ENCODE measurements at regions not wholly inside any gene's neighbourhood (a gene's known extent, or its start where the extent isn't known, plus 50 kb on each side); places are given as distances from the start of the nearest gene placed in this dataset.

DNA sequence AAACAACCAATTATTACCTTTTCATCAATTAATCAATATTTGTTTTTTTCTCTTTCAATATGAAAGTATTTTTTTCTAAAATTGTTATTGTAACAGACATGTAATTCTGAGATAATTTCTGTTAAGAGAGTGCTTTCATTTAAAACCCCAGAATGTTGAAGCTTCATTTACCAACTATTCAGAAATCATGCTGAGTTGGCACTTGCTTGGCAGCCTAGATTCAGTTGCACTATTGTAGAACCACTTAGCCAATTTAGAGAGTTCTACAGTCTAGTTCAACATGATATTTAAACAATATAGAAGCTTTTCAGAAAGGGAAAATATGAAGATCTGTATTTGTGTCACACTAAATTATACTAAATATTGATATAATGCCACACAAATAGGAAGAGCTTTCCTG lies 56.1 kb upstream of the NKAIN2 start:
- H3K4me3 ChIP-seq (ENCODE audit: severe bottlenecking) = no peak overlapping the region
- no peak overlapping the region for H3K27ac ChIP-seq (ENCODE audit: poor library complexity, severe bottlenecking)
- no peaks in the 10 kb centered on the region for H3K36me3 ChIP-seq (ENCODE audit: low read depth)
- TF ChIP-seq, protein P1, sequence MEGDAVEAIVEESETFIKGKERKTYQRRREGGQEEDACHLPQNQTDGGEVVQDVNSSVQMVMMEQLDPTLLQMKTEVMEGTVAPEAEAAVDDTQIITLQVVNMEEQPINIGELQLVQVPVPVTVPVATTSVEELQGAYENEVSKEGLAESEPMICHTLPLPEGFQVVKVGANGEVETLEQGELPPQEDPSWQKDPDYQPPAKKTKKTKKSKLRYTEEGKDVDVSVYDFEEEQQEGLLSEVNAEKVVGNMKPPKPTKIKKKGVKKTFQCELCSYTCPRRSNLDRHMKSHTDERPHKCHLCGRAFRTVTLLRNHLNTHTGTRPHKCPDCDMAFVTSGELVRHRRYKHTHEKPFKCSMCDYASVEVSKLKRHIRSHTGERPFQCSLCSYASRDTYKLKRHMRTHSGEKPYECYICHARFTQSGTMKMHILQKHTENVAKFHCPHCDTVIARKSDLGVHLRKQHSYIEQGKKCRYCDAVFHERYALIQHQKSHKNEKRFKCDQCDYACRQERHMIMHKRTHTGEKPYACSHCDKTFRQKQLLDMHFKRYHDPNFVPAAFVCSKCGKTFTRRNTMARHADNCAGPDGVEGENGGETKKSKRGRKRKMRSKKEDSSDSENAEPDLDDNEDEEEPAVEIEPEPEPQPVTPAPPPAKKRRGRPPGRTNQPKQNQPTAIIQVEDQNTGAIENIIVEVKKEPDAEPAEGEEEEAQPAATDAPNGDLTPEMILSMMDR (IDR thresholded peaks at IDR 0.05; ENCODE audit: poor library complexity, severe bottlenecking) = no peak
- DNase-seq (ENCODE audit: low spot score) (no peak), ATAC-seq (ENCODE audit: low read depth) (no peak)
- H3K27me3 ChIP-seq (ENCODE audit: insufficient read depth, poor library complexity, severe bottlenecking) = no peaks in the 10 kb centered on the region
- H3K4me1 ChIP-seq (ENCODE audit: insufficient read depth, poor library complexity, severe bottlenecking) = peaks cover 8% of the 10 kb centered on the region
- no peaks in the 10 kb centered on the region for H3K9me3 ChIP-seq (ENCODE audit: severe bottlenecking)

DNA sequence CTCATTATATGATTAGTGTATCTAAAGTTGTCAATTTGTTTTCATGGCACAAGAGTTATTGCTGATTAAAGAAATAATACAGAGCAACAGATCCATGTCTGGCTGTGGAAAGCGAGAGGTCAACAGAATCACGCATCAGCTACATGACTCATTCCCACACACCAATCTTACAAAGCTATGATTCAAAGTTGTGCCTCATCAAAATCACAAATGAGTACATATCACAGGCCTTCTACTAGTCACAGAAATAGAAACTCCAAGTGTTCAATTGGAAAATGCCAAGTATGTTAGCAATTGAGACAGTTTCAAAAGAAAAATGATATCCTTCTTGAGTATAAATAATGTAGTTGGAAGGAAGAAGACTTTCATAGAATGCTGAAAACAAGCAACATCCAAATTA lies 57.8 kb upstream of the NKAIN2 start:
- TF ChIP-seq, protein P1 (IDR thresholded peaks at IDR 0.05; ENCODE audit: poor library complexity, severe bottlenecking) = no peak
- ATAC-seq (ENCODE audit: low read depth) = peak; percentile 74
- DNase-seq (ENCODE audit: low spot score) = no peak
- no peaks in the 10 kb centered on the region for H3K27me3 ChIP-seq (ENCODE audit: insufficient read depth, poor library complexity, severe bottlenecking)
- H3K4me3 ChIP-seq (ENCODE audit: severe bottlenecking) = no peak overlapping the region
- peaks cover 8% of the 10 kb centered on the region for H3K4me1 ChIP-seq (ENCODE audit: insufficient read depth, poor library complexity, severe bottlenecking)
- no peaks in the 10 kb centered on the region for H3K9me3 ChIP-seq (ENCODE audit: severe bottlenecking)
- H3K27ac ChIP-seq (ENCODE audit: poor library complexity, severe bottlenecking) = no peak overlapping the region
- H3K36me3 ChIP-seq (ENCODE audit: low read depth) = no peaks in the 10 kb centered on the region

DNA sequence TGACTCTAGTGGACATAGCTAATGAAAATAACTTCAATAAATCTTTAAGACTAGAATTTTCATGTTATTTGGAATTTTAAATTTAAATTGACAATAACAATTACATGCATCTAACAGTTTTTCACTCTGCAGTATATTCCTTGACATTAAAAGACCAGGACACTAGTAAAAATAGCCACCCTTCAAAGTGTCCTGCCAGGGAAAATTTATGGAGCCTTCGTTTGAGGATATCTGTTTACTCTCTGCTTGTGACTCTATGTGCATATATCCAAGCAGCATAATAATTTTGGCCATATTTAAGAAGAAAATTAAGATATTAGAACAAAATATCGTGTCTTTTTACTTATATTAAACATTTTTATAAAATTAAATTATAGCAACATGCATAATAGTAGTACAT lies 58.8 kb upstream of the NKAIN2 start:
- no peak for DNase-seq (ENCODE audit: low spot score)
- Histone ChIP-seq H3K27me3 (ENCODE audit: insufficient read depth, poor library complexity, severe bottlenecking) (no peaks in the 10 kb centered on the region), H3K9me3 (ENCODE audit: severe bottlenecking) (no peaks in the 10 kb centered on the region), H3K27ac (ENCODE audit: poor library complexity, severe bottlenecking) (no peak overlapping the region), H3K36me3 (ENCODE audit: low read depth) (no peaks in the 10 kb centered on the region), H3K4me3 (ENCODE audit: severe bottlenecking) (no peak overlapping the region), H3K4me1 (ENCODE audit: insufficient read depth, poor library complexity, severe bottlenecking) (peaks cover 8% of the 10 kb centered on the region)
- no peak for ATAC-seq (ENCODE audit: low read depth)
- TF ChIP-seq, protein P1 (IDR thresholded peaks at IDR 0.05; ENCODE audit: poor library complexity, severe bottlenecking) = no peak

DNA sequence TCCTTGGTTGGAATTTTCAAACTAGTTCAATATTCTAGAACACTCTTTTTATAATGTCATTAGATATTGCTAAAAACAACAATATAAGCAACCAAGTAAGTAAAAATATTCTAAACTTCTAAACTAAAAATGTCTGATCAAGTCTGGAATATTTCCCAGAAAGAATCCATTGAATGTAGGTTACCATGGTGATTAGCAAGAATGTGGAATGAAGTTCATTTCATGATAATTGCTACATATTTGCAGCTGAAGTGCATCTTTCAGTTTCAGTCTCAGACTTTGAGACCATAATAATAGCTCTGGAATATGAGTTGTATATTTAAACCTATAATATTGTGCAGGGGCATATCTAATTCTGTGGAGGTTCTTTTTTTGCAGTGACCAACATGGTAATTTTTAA lies 61.0 kb upstream of the NKAIN2 start:
- no peak for ATAC-seq (ENCODE audit: low read depth)
- peaks cover 8% of the 10 kb centered on the region for H3K4me1 ChIP-seq (ENCODE audit: insufficient read depth, poor library complexity, severe bottlenecking)
- no peaks in the 10 kb centered on the region for H3K36me3 ChIP-seq (ENCODE audit: low read depth)
- H3K9me3 ChIP-seq (ENCODE audit: severe bottlenecking) = no peaks in the 10 kb centered on the region
- H3K27me3 ChIP-seq (ENCODE audit: insufficient read depth, poor library complexity, severe bottlenecking) = no peaks in the 10 kb centered on the region
- no peak overlapping the region for H3K27ac ChIP-seq (ENCODE audit: poor library complexity, severe bottlenecking)
- no peak overlapping the region for H3K4me3 ChIP-seq (ENCODE audit: severe bottlenecking)
- no peak for DNase-seq (ENCODE audit: low spot score)
- TF ChIP-seq, protein P1 (IDR thresholded peaks at IDR 0.05; ENCODE audit: poor library complexity, severe bottlenecking) = no peak

DNA sequence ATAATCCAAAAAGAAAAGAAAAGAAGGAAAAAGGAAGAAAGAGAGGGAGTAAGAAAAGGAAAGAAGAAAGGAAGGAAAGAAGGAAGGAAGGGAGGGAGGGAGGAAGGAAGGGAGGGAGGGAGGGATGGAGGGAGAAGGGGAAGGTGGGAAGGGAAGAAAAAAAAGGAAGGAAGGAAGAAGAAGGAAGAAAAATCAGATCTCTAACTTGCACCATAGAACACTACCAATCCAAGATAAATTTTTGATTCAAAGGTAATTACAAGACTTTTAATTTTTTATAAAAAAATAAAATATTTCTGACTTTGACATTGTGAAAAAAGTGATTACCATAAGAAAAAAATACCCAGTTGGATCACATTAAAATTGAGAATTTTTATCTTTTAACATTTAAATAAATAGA lies 70.5 kb upstream of the NKAIN2 start:
- Histone ChIP-seq H3K4me1 (ENCODE audit: insufficient read depth, poor library complexity, severe bottlenecking) (no peaks in the 10 kb centered on the region), H3K27ac (ENCODE audit: poor library complexity, severe bottlenecking) (no peak overlapping the region), H3K27me3 (ENCODE audit: insufficient read depth, poor library complexity, severe bottlenecking) (no peaks in the 10 kb centered on the region), H3K9me3 (ENCODE audit: severe bottlenecking) (no peaks in the 10 kb centered on the region), H3K36me3 (ENCODE audit: low read depth) (no peaks in the 10 kb centered on the region), H3K4me3 (ENCODE audit: severe bottlenecking) (no peak overlapping the region)
- DNase-seq (ENCODE audit: low spot score) (no peak), ATAC-seq (ENCODE audit: low read depth) (no peak)
- TF ChIP-seq, protein P1 (IDR thresholded peaks at IDR 0.05; ENCODE audit: poor library complexity, severe bottlenecking) = no peak
